Stomach (tissue), 8 donors: ENCODE measurements at regions not wholly inside any gene's neighbourhood (a gene's known extent, or its start where the extent isn't known, plus 50 kb on each side); places are given as distances from the start of the nearest gene placed in this dataset.

ENCODE experiments used
- DNase-seq, 2 donors: peaks; one replicate each; pipeline versions ENCODE4 v3.0.0 to v3.0.0-alpha.2; 2013 to 2019
- H3K27ac ChIP-seq, 5 donors: fragments of 200-600 bp in 4 of 5; sonication (generic) in 4 of 5; one replicate each; pipeline ENCODE4 v1.5.1; 2013 to 2019; ENCODE audit warnings: mild to moderate bottlenecking in 1 of 5, moderate library complexity in 1 of 5
- H3K27me3 ChIP-seq, 3 donors: fragments of 200-600 bp; sonication (generic); one replicate each; pipeline ENCODE4 v1.5.1; 2017 to 2019; ENCODE audit warnings: mixed run types in 1 of 3
- H3K36me3 ChIP-seq, 4 donors: fragments of 200-600 bp; sonication (generic); 1 replicate in 3 of 4; 2 replicates in 1 of 4; pipeline ENCODE4 v1.5.1; 2016 to 2019
- H3K4me1 ChIP-seq, 4 donors: fragments of 200-600 bp; sonication (generic); one replicate each; pipeline ENCODE4 v1.5.1; 2016 to 2019
- H3K4me3 ChIP-seq, 4 donors: fragments of 200-600 bp; sonication (generic) in 3 of 4; one replicate each; pipeline ENCODE4 v1.5.1; 2016 to 2019; ENCODE audit warnings: mild to moderate bottlenecking in 1 of 4
- H3K9me3 ChIP-seq, 4 donors: fragments of 200-600 bp; sonication (generic); one replicate each; pipeline ENCODE4 v1.5.1; 2016 to 2019
- CTCF ChIP-seq, 7 experiments: fragments of 450-650 bp in 4 of 7; fragments of 200-600 bp in 3 of 7; sonication (generic) in 3 of 7; IDR thresholded peaks; one replicate each; pipeline ENCODE4 v1.5.1; 2016 to 2019; ENCODE audit warnings: antibody characterized with exemption in 7 of 7, control low read depth in 2 of 7, mild to moderate bottlenecking in 1 of 7
- EP300 ChIP-seq: sonication (generic); formaldehyde crosslinking; IDR thresholded peaks from one replicate; pipeline ENCODE4 v1.6.1; 2017; ENCODE audit warnings: antibody characterized with exemption
- POLR2A ChIP-seq, 4 donors: fragments of 450-650 bp; IDR thresholded peaks; one replicate each; pipeline ENCODE4 v1.6.1; 2016; ENCODE audit warnings: antibody characterized with exemption in 4 of 4, control low read depth in 2 of 4, mild to moderate bottlenecking in 1 of 4, moderate library complexity in 1 of 4
- POLR2AphosphoS5 ChIP-seq, 3 donors: sonication (generic); formaldehyde crosslinking; IDR thresholded peaks; one replicate each; pipeline ENCODE4 v1.6.1; 2016; ENCODE audit warnings: antibody characterized with exemption in 3 of 3
- WGBS, 5 donors: extraction: QIAGEN DNeasy Blood & Tissue Kit in 3 of 5; methylation state at CpG; one replicate each; pipeline versions ENCODE4 v1.1.5 to v1.1.7; 2013 to 2018; 5-methylcytosine and 5-hydroxymethylcytosine counted together
- intact Hi-C: fragments of 100-400 bp; cut with DNase I; formaldehyde crosslinking; loops from one replicate; pipeline ENCODE4 v1.15.1; 2023; ENCODE audit warnings: low total_unique reads
- donor health status: healthy with polysubstance abuse.
- donor health status: Bipolar disorder and iron deficiency.
- donor health status: healthy.

- peaks cover 9 to 83% (median 44%) of the 10 kb centered on the region in 4 donors for H3K9me3 ChIP-seq
- 87 to 92% (median 91%) methylated on average over 10 to 12 of the region's 12 CpGs for WGBS, 5 donors
- H3K27ac ChIP-seq, result no peak overlapping the region
- H3K27me3 ChIP-seq, result no peaks in the 10 kb centered on the region
- TF ChIP-seq POLR2AphosphoS5 (IDR thresholded peaks at IDR 0.05) (no peak), EP300 (no peak), POLR2A (IDR thresholded peaks at IDR 0.05) (no peak), CTCF (IDR thresholded peaks at IDR 0.05) (no peak)
- H3K4me3 ChIP-seq, result no peak overlapping the region
- no peaks in the 10 kb centered on the region for H3K4me1 ChIP-seq
- H3K36me3 ChIP-seq, result no peaks in the 10 kb centered on the region
- intact Hi-C loops, result no loop called here
- DNase-seq, result no peak
Observed at GRCh38 chr1:104463126-104463697, 713.5 kb downstream of the AMY1C start.

GRCh38 chr1:104466068-104466467, 716.4 kb downstream of the AMY1C start:
- intact Hi-C loops, result no loop called here
- Histone ChIP-seq H3K36me3 (no peaks in the 10 kb centered on the region), H3K27me3 (no peaks in the 10 kb centered on the region), H3K27ac (no peak overlapping the region), H3K4me1 (no peaks in the 10 kb centered on the region), H3K4me3 (no peak overlapping the region), H3K9me3 (peaks cover 0 to 64% (median 27%) of the 10 kb centered on the region in 4 donors)
- WGBS, 5 donors, result 88 to 93% (median 91%) methylated on average over 8 of the region's 8 CpGs
- no peak for TF ChIP-seq EP300
- no peak for TF ChIP-seq POLR2AphosphoS5 (IDR thresholded peaks at IDR 0.05)
- no peak for TF ChIP-seq POLR2A (IDR thresholded peaks at IDR 0.05)
- TF ChIP-seq CTCF (IDR thresholded peaks at IDR 0.05), result no peak
- no peak for DNase-seq

GRCh38 chr1:104467590-104467989, 717.9 kb downstream of the AMY1C start:
- Histone ChIP-seq H3K36me3 (no peaks in the 10 kb centered on the region), H3K4me1 (no peaks in the 10 kb centered on the region), H3K4me3 (no peak overlapping the region), H3K9me3 (peaks cover 0 to 49% (median 19%) of the 10 kb centered on the region in 4 donors), H3K27me3 (no peaks in the 10 kb centered on the region), H3K27ac (no peak overlapping the region)
- intact Hi-C loops, result no loop called here
- TF ChIP-seq POLR2AphosphoS5 (IDR thresholded peaks at IDR 0.05), result no peak
- TF ChIP-seq CTCF (IDR thresholded peaks at IDR 0.05), result no peak
- no peak for TF ChIP-seq POLR2A (IDR thresholded peaks at IDR 0.05)
- no peak for TF ChIP-seq EP300
- WGBS, 5 donors, result 64 to 90% (median 78%) methylated on average over 5 of the region's 5 CpGs
- no peak for DNase-seq

GRCh38 chr1:104468282-104468681, 718.6 kb downstream of the AMY1C start:
- no peak overlapping the region for H3K4me3 ChIP-seq
- no peak overlapping the region for H3K27ac ChIP-seq
- no peak for TF ChIP-seq POLR2A (IDR thresholded peaks at IDR 0.05)
- TF ChIP-seq CTCF (IDR thresholded peaks at IDR 0.05), result no peak
- TF ChIP-seq POLR2AphosphoS5 (IDR thresholded peaks at IDR 0.05), result no peak
- no peak for TF ChIP-seq EP300
- 71 to 81% (median 76%) methylated on average over 4 of the region's 4 CpGs for WGBS, 5 donors
- H3K9me3 ChIP-seq, result peaks cover 0 to 42% (median 16%) of the 10 kb centered on the region in 4 donors
- no peaks in the 10 kb centered on the region for H3K27me3 ChIP-seq
- intact Hi-C loops, result no loop called here
- no peak for DNase-seq
- no peaks in the 10 kb centered on the region for H3K4me1 ChIP-seq
- H3K36me3 ChIP-seq, result no peaks in the 10 kb centered on the region
